Gastrocnemius medialis (tissue), 4 donors: ENCODE measurements at regions not wholly inside any gene's neighbourhood (a gene's known extent, or its start where the extent isn't known, plus 50 kb on each side); places are given as distances from the start of the nearest gene placed in this dataset.

Experiments
- POLR2A ChIP-seq, 2 donors: fragments of 450-650 bp; IDR thresholded peaks; one replicate each; pipeline ENCODE4 v1.6.1; 2017; ENCODE audit warnings: antibody characterized with exemption in 2 of 2, mild to moderate bottlenecking in 2 of 2, moderate library complexity in 2 of 2
- TF ChIP-seq, protein P1 (sequence below), 5 experiments: fragments of 450-650 bp in 3 of 5; fragments of 200-600 bp in 2 of 5; sonication (generic) in 2 of 5; IDR thresholded peaks in 4 of 5; conservative IDR thresholded peaks in 1 of 5; 1 replicate in 4 of 5; 2 replicates in 1 of 5; pipeline ENCODE4 v1.5.1; 2016 to 2019; ENCODE audit warnings: antibody characterized with exemption in 5 of 5, mild to moderate bottlenecking in 3 of 5, moderate library complexity in 3 of 5

- TF ChIP-seq, protein P1, sequence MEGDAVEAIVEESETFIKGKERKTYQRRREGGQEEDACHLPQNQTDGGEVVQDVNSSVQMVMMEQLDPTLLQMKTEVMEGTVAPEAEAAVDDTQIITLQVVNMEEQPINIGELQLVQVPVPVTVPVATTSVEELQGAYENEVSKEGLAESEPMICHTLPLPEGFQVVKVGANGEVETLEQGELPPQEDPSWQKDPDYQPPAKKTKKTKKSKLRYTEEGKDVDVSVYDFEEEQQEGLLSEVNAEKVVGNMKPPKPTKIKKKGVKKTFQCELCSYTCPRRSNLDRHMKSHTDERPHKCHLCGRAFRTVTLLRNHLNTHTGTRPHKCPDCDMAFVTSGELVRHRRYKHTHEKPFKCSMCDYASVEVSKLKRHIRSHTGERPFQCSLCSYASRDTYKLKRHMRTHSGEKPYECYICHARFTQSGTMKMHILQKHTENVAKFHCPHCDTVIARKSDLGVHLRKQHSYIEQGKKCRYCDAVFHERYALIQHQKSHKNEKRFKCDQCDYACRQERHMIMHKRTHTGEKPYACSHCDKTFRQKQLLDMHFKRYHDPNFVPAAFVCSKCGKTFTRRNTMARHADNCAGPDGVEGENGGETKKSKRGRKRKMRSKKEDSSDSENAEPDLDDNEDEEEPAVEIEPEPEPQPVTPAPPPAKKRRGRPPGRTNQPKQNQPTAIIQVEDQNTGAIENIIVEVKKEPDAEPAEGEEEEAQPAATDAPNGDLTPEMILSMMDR (IDR thresholded peaks at IDR 0.05 in 4 of 5, conservative IDR thresholded peaks at IDR 0.05 in 1 of 5) = no peak
- TF ChIP-seq POLR2A (IDR thresholded peaks at IDR 0.05) = no peak
Observed at GRCh38 chr13:56909896-56910600, 230.7 kb upstream of the PRR20A start.
